ENCODE measurements at regions not wholly inside any gene's neighbourhood (a gene's known extent, or its start where the extent isn't known, plus 50 kb on each side); places are given as distances from the start of the nearest gene placed in this dataset.

GRCh38 chr3:31081018-31081662 lies 186.7 kb upstream of the GADL1 start:
- DNase-seq (ENCODE audit: low read depth), result no peak
- no peak overlapping the region for H3K4me3 ChIP-seq (ENCODE audit: control insufficient read depth, low read depth, low read length)
- TF ChIP-seq, protein P1, sequence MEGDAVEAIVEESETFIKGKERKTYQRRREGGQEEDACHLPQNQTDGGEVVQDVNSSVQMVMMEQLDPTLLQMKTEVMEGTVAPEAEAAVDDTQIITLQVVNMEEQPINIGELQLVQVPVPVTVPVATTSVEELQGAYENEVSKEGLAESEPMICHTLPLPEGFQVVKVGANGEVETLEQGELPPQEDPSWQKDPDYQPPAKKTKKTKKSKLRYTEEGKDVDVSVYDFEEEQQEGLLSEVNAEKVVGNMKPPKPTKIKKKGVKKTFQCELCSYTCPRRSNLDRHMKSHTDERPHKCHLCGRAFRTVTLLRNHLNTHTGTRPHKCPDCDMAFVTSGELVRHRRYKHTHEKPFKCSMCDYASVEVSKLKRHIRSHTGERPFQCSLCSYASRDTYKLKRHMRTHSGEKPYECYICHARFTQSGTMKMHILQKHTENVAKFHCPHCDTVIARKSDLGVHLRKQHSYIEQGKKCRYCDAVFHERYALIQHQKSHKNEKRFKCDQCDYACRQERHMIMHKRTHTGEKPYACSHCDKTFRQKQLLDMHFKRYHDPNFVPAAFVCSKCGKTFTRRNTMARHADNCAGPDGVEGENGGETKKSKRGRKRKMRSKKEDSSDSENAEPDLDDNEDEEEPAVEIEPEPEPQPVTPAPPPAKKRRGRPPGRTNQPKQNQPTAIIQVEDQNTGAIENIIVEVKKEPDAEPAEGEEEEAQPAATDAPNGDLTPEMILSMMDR (conservative IDR thresholded peaks at IDR 0.05; ENCODE audit: control insufficient read depth, insufficient read depth, low read depth, low read length), result no peak

DNA sequence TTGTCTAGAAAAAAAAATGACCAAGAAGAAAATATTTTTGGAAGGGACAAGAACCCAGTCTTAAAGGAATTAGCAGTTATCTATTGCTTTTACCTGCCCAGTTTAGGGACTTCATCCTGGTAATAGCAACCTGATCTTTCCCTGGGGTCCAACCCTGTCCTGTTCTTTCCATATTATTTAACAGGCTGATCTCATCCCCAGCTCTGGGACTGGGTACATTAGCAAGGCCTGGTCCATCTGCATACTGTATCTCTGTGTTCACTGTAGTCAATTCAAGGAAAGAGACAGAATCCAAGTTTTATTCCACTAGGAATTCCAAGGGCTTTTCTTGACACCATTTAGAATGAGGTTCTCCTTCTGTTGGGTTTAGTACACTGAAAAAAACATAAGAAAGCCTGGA lies 191.7 kb upstream of the GADL1 start:
- no peak for DNase-seq (ENCODE audit: low read depth)
- TF ChIP-seq, protein P1 (conservative IDR thresholded peaks at IDR 0.05; ENCODE audit: control insufficient read depth, insufficient read depth, low read depth, low read length), result no peak

DNA sequence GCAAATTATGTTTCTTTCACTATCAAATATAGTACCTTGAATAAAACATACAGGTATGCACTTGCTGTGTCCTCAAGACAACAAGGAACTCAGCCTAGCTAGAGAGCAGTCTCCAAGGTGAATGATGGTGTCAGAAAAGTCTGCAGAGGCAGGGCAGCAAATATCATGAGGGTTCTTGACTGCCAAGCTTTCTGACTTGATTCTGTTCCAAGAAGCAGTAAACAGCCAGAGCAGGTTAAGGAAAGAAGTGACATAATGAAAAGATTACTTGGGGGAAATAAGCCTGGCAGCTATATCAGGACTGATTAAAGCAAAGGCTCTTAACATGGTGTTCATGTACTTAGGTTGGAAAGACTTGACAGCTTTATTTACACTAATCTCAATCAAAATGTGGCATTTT lies 192.2 kb upstream of the GADL1 start:
- H3K4me3 ChIP-seq (ENCODE audit: control insufficient read depth, low read depth, low read length), result no peak overlapping the region
- DNase-seq (ENCODE audit: low read depth), result no peak
- TF ChIP-seq, protein P1 (conservative IDR thresholded peaks at IDR 0.05; ENCODE audit: control insufficient read depth, insufficient read depth, low read depth, low read length), result no peak

More for the DNA sequence above, 191.7 kb upstream of the GADL1 start:
- H3K4me3 ChIP-seq (ENCODE audit: control insufficient read depth, low read depth, low read length), result no peak overlapping the region

GRCh38 chr3:31091748-31092147 lies 197.3 kb upstream of the GADL1 start:
- no peak for DNase-seq (ENCODE audit: low read depth)
- H3K4me3 ChIP-seq (ENCODE audit: control insufficient read depth, low read depth, low read length), result no peak overlapping the region
- TF ChIP-seq, protein P1 (conservative IDR thresholded peaks at IDR 0.05; ENCODE audit: control insufficient read depth, insufficient read depth, low read depth, low read length), result no peak

DNA sequence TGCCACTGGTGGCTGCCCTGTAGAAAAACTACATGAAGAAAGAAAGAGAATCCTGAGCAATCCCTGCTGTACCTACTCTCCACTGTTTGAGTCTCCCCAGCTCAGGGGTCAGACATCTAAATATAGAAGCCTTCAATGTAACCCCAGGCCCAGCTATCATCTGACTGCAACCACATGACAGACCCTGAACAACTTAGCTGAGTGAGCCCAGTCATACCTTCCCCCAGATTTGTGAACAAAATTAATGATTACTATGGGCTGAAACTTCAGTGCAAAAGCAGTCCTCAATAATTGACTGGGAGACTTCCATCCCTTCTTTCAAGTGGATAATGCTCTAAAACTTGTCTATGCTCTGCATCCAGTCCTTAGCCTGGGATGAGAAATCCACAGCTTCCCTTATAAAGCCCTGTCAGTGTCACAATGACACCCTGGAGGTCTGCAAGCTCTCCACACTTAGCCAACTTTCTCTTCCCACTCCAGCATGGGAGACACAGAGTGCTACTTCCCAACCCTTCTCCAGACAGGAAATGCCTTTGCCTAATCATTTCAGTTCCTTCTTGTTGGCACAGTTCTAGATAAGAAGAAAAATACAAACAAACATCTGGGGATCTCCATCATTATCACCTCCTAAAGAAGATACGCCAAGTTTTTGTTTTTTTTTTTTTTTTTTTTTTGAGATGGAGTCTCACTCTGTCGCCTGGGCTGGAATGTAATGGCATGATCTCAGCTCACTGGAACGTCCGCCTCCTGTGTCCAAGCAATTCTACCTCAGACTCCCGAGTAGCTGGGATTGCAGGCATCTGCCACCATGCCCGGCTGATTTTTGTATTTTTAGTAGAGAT lies 198.5 kb upstream of the GADL1 start:
- peak; percentile 49 for DNase-seq (ENCODE audit: low read depth)
- H3K4me3 ChIP-seq (ENCODE audit: control insufficient read depth, low read depth, low read length), result no peak overlapping the region
- TF ChIP-seq, protein P1 (conservative IDR thresholded peaks at IDR 0.05; ENCODE audit: control insufficient read depth, insufficient read depth, low read depth, low read length), result no peak

- no peak for DNase-seq (ENCODE audit: low read depth)
- TF ChIP-seq, protein P1 (conservative IDR thresholded peaks at IDR 0.05; ENCODE audit: control insufficient read depth, insufficient read depth, low read depth, low read length), result no peak
- no peak overlapping the region for H3K4me3 ChIP-seq (ENCODE audit: control insufficient read depth, low read depth, low read length)
Measured at GRCh38 chr3:31093606-31094005, 199.1 kb upstream of the GADL1 start.

Measured in fibroblast of mammary gland (primary cell).